HG02571 (cell line): ENCODE measurements at regions not wholly inside any gene's neighbourhood (a gene's known extent, or its start where the extent isn't known, plus 50 kb on each side); places are given as distances from the start of the nearest gene placed in this dataset.

Source experiments
- ATAC-seq: cut with Tn5 transposase; IDR thresholded peaks from one replicate; pipeline ENCODE4 v1.9.1; 2021; ENCODE audit warnings: mild to moderate bottlenecking, moderate library complexity; ENCODE audit not compliant: unreplicated experiment

- ATAC-seq: no peak
Observed at GRCh38 chr18:1895456-1896185, 675.7 kb downstream of the METTL4 start.

- ATAC-seq: no peak
Observed at GRCh38 chr18:1906421-1906820, 664.9 kb downstream of the METTL4 start.

GRCh38 chr18:1907470-1908206 lies 663.7 kb downstream of the METTL4 start:
- ATAC-seq: no peak

GRCh38 chr18:1914489-1914888 lies 656.8 kb downstream of the METTL4 start:
- no peak for ATAC-seq

- ATAC-seq: no peak
Observed at GRCh38 chr18:1916869-1917523, 654.3 kb downstream of the METTL4 start.

DNA sequence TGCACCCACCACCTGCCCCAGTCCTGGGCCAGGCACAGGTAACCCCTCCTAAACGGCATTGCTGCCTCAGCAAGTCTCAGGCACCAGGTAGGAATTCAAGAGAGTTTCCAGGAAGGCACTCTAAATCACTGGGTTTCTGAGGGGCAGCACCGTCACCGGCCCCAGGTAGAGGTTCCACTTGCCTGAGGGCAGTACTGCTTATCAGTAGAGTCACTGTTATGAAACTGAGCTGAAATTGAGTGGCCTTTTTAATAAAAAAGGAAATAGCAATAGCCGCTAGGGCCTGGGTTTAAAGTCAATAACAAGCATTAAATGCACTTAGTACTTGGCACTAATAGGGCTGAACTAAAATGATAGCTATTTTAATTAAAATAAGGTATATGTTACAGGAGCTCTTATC lies 653.7 kb downstream of the METTL4 start:
- ATAC-seq: no peak

DNA sequence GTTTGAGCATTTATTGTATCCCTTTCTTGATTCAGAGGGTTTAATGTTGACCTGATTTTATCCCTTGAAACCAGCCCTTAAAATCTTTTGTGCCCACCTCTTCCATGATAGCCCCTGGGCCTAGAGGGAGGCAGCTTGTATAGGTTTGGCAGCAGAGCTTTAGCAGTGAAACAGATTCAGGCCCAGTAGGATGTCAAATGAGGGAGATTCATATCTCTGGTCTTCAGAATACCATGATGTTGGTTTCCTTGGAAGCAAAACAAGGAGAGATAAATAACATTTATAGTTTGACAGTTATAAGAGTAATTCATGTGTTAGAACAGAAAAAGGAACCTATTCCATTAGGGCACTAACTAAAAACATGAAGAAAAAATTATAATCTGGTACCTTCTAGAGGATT lies 649.2 kb downstream of the METTL4 start:
- ATAC-seq: no peak

- ATAC-seq: no peak
Observed at GRCh38 chr18:1928711-1929110, 642.6 kb downstream of the METTL4 start.

DNA sequence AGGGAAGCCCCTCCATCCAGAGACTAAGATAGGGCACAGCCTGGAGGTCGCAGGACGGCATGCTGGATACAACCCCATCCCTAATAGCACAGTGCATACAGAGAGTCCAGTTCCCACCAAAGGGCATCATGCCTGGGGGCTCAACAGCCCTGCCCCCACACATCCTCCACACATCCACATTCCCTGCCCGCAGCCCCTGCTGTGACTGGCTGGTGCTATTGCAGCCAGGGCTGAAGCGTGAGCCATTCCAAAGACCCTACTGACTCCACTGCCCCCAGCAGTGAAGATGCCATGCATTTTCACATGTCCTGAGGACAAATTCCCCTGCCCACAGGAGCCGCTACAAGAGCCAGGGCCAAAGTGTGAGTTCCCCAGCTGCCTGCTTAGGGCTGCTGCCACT lies 641.6 kb downstream of the METTL4 start:
- no peak for ATAC-seq

DNA sequence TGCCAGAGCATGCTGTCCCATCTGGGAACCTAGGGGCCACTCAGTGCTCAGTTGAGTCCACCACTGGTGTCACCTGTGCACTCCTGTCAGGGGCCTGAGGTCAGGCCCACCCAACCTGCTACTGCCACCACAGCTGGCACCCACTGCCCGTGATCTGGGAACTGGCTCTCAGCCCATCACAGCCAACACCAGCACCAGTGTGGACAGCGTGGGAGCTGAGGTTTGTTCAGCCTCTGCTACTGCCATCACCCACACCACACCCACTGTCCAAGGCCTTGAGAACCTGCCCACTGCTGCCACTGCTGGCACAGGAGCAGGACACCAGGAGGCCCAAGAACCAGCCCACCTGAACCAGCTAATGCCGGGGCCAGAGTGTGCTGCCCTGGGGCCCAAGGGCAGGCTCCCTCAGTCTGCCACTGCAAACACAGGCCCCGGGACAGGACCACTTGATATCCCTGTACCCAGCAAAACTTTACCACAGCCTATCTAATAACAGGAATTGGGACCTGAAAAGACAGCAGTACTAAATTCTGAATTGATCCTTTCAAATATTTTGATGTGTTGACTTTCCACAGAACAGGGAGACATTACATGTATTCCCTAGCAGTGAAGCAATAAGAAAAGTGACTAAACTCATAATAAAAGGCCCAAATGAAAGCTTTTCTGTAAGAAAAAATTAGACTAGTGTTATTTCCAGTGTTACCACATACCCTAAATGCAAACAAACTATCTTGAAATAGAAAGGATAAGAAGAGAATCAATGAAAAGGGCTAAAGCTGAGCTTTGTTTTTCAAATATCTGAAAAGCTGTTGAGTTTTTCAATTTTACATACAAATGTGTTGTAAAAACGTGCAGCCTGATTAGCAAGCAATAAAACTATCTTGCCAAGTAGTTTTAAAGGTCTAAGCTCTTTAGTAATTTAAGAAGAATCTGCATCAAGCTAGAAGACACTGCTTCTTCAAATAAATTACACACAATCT lies 640.7 kb downstream of the METTL4 start:
- no peak for ATAC-seq

DNA sequence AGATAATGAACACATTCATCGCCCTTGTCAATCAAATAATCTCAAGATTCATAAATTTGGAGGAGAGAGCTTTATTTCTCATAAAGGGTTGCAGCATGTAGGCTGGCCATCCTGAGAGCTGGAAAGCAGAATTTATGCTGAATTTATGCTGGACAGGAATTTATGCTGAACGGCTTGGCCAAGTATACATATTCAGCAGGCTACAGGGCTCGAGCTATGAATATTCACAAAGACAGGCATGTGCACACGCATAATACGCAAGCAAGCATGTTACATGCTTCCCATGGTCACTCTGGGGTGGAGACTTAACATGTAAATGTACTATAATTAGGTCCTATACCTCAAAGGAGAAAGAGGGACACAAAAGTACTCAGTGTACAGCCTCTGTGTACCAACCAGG lies 618.8 kb downstream of the METTL4 start:
- no peak for ATAC-seq

DNA sequence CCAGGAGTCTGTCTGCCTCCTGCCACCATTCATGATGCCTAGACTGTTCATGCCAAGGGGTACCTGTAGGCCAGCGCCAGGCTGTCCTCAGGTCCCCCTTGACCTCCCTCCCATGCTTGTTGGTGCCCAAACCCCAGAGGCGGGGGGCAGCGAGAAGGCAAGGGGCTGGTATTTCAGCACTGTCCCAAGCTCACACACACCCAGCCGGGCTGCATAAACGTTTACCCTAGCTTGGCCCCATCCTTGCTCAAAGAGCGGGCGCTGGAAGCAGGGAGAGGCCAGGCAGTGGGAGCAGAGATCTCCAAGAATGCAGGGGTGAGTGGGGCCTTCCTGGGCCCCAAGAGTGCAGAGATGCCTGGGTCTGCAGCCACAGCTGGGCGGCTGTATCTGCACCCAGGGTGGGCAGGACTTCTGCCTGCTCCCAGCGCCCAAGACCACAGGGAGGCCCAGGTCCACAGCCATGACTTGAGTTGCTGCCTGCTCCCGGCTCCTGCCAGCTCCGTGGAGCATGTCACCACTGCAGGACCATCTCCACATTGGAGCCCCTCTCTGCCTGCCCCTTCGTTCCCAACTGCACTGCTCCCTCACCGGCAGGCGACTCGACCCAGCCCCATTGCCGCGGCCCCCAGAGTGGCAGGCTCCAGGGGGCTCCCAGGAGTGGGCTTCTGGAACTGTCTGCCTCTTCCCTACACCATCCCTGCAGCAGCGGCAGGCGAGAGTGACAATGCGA lies 616.6 kb downstream of the METTL4 start:
- ATAC-seq: no peak

- ATAC-seq: no peak
Observed at GRCh38 chr18:1958798-1959197, 612.5 kb downstream of the METTL4 start.

DNA sequence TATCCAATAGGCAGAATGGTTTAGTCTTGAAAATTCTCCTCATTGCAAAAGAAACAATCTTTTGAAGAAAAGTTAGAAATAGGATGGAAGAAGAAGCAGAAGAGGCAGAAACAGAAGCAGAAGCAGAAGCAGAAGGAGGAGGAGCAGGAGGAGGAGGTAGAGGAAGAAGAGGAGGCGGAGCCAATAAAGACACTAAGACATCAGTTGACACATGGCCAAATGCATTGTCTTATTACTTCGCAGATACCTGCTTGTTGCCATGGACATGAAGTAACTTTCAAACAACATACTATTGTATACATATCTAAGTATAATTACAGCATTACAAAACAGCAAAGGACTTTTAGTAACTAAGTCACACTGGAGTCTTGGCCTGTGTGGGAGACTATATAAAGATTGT lies 606.3 kb downstream of the METTL4 start:
- no peak for ATAC-seq

GRCh38 chr18:1965541-1965940 lies 605.8 kb downstream of the METTL4 start:
- no peak for ATAC-seq

DNA sequence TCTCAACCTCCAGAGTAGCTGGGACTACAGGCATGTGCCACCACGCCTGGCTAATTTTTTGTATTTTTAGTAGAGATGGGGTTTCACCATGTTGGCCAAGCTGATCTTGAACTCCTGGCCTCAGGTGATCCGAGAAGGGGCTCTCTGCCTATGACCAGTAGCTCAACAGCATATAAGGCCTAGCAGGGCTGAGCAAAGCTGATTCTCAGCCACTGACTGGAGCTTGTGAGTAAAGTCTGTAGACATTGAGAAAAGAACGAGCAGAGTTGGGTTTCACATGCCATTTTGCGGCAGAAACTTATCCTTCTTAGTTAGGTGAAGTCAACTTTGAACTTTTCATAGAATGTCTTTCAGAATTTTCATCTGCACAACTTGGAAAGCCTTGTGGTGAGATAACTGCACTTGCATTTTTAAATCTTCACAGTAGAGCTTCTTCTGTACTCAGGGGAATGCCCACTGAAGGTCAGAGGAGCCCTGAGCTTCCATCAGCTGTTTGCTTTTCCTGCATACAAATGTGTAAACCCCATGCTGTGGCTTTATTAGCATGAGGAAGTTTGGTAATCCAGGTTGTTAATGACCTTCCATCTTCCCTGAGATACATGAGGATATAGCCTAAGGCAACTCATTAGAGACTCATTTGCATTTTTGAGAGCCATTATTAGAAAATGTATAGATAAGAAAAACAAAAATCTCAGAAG lies 602.4 kb downstream of the METTL4 start:
- ATAC-seq: no peak

GRCh38 chr18:1976484-1976883 lies 594.8 kb downstream of the METTL4 start:
- no peak for ATAC-seq

DNA sequence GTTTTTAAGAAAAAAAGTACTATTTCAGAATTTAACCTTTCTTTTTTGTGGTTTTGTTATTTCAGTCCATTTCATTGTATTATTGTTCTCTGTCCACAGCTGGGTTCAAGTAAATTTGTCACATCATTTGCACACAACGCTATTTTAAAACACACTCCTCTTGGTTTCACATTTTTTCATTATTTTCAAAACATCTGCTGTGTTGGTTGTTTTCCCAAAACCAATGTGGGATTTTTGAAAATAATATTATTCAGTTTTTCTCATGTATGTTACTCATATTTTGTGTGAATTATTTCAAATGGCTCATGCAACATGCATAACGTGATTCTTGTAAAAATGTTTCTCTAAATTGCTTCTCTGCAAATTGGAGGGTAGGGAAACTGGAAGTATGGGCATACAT lies 589.2 kb downstream of the METTL4 start:
- ATAC-seq: no peak

GRCh38 chr18:1983746-1984515 lies 587.4 kb downstream of the METTL4 start:
- no peak for ATAC-seq
